ENCODE measurements at regions not wholly inside any gene's neighbourhood (a gene's known extent, or its start where the extent isn't known, plus 50 kb on each side); places are given as distances from the start of the nearest gene placed in this dataset.

DNA sequence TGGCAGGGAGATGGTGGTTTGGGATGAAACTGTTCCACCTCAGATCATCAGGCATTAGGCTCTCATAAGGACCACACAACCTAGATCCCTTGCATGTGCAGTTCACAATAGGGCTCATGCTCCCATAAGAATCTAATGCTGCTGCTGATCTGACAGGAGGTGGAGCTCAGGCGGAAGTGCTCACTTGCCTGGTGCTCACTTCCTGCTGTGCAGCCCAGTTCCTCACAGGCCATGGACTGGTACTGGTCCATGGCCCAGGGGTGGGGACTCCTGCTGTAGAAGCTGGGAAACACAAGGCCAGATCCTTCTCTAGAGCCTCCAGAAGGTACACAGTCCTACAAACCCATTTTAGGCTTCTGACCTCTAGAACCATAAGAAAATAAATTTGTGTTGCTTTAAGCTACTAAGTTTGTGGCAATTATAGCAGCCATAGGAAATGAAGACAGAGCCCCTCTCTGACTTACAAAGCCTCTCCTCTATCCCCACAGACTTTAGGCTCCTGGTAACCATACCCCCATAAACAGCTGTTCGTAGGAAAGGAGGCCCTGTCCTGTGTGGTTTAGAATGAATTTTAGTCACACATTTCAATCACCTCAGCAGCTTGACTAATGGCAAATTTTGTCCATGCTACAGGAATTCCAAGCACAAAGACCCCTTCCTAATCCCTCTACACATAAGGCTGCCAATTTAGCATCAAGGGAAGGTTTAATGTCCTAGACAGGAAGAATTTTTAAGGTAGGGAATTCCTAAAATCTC, 206.1 kb upstream of the PHYHIPL start:
- DNase-seq, result no peak

GRCh38 chr10:58971211-58971610, 205.2 kb upstream of the PHYHIPL start:
- no peak for DNase-seq

- DNase-seq, result no peak
These were observed 204.5 kb upstream of the PHYHIPL start for GRCh38 chr10:58971796-58972491.

DNA sequence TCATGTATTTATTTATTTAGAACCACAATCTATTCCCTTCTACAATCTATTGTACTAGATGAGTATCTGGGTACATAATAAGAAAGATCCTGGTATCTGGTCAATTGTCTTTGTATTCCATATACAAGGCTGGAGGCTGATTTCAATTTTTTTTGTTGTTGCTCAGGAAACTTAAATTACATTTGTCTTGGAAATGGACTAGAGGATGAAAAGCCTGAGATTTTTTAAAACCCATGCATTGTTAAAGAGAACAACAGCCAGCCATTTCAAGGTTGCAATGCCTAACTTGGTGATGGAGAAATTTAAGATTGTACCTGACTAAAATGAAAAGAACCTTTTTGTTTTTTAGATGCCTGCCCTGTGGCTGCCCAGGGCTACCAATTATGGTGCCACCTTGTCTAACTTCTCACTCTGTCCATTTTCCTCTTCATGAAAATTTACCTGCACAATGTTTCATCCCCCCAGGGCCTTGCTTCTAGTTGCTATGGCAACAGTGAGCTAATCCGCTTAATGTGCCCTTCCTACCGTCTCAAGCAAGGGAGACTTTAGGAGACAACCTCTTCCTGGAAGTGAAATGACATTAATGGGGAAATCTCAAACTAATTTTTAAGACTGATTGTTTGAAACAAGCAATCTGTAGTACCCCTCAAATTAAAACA, 203.7 kb upstream of the PHYHIPL start:
- DNase-seq, result no peak

- DNase-seq, result no peak
These were observed 203.2 kb upstream of the PHYHIPL start for GRCh38 chr10:58973235-58973595.

GRCh38 chr10:58976254-58976653, 200.2 kb upstream of the PHYHIPL start:
- no peak for DNase-seq

DNA sequence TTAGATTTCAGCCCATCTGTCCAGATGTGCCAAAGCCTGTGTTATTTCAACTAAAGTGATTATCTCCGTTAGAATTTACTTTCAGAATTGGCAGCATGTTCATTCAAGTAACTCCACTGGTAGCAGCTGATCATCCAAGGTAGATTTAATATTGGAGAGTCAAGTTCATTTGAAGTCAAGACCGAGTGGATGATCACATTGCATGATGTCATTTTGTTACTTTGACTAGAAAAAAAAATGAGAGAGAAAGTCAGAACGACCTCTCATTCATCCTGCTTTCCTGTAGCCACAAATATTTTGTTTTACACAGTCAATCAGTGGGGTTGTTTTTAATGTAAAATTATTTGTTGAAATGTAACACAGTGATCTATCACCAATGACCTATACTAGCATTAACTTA, 196.7 kb upstream of the PHYHIPL start:
- no peak for DNase-seq

DNA sequence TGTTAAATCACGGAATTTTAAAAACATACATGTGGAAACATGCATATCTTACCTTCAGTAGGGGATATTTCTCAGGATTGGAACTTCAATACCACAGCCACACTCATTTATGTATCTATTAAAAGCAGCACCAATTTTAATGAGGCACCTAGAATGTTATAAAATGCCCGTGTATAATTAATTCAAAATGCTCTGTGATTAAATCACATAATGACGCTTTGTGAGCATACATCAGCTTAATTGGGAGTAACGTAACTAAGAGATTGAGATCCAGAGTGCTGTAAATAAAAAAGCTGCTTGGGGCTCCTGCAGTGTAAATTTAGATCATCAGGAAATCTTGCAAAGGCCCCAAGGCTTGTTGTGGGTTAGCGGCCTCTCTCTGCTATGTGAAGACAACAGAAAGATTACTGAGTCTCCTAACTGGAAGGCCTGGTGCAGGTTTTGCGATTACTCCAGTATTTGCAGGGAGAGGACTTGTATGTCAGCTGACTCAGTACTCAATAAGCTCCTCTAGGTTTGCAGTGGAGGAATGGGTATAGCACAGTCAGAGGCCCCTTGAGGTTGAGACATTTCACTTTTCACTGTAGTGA, 195.5 kb upstream of the PHYHIPL start:
- no peak for DNase-seq

- no peak for DNase-seq
These were observed 194.6 kb upstream of the PHYHIPL start for GRCh38 chr10:58981846-58982245.

DNA sequence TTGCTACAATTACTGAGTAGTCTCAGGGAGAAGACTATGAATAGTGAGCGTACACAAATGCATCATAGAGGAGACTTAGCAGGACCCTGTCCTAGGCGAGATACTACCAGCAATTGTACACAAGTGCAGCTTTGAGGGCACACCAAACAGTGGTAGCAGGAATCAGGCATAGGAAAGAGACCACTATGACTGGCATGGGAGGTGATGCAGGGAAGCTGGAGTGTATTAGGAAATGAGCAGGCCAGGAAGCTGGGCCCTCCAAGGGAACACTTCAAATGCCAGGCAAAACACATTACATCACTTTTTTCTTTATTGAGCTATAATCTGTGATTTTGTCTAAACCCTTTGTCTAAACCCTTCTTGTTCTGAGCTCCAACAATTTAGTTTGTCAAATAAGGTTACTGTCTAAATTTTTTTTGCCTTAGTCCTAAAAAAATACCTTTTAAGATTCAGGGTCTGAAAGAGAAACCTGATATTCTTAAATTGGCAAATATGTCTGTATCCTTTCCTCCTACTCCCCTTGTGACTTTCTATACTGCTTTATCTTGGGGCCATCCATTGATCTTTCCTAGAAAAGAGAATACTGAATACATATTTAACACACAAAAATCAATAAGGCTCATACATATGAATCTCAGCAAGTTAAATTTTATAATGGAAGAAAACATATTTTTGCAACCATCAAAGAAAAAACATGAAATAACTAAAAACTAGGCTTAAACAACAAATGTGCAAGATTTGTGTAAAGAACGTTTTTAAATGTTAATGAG, 193.8 kb upstream of the PHYHIPL start:
- no peak for DNase-seq

GRCh38 chr10:58985216-58985615, 191.2 kb upstream of the PHYHIPL start:
- DNase-seq, result no peak

- no peak for DNase-seq
These were observed 186.9 kb upstream of the PHYHIPL start for GRCh38 chr10:58989486-58990039.

DNA sequence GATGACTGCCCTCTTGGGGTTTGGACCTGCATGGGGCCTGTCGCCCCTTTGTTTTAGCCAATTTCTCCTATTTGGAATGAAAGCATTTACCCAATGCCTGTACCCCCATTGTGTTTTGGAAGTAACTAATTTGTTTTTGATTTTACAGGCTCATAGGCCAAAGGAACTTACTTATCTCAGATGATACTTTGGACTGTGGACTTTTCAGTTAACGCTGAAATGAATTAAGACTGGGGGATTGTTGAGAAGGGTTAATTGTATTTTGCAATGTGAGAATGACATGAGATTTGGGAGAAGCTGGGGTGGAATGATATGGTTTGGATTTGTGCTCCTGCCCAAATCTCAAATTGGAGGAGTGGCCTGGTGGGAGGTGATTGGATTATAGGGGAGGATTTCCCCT, 185.8 kb upstream of the PHYHIPL start:
- DNase-seq, result no peak

- no peak for DNase-seq
These were observed 184.6 kb upstream of the PHYHIPL start for GRCh38 chr10:58991856-58992255.

DNA sequence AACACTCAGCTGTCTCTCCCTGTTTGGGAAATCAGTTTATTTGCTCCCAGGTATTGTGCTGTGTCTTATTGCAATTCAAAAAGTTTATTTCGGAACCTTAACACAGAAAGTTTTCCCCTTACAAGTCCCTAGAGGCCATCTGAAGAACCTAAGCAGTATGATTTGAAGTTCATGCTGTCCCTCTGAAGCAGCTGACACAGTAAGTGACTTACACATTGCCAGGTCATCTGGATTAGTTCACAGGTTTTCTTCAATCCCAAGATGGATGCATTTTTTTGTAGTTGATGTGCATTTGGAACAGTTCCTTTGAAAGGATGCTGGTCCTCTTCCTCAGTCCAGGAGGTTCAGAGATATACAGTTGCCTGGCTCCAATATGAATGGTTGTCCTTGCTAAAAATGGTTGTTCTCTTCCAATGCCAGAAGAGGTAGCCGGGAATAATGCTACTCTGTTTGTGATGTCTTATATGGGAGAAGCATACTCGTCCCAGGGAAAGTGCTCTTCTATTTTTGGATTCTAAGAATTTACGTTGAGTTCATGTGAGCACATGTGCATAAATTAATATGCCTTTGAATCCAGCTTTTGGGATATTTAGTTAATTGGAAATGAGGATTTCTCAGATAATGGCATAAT, 183.5 kb upstream of the PHYHIPL start:
- DNase-seq, result no peak

- no peak for DNase-seq
These were observed 182.8 kb upstream of the PHYHIPL start for GRCh38 chr10:58993480-58994221.

DNA sequence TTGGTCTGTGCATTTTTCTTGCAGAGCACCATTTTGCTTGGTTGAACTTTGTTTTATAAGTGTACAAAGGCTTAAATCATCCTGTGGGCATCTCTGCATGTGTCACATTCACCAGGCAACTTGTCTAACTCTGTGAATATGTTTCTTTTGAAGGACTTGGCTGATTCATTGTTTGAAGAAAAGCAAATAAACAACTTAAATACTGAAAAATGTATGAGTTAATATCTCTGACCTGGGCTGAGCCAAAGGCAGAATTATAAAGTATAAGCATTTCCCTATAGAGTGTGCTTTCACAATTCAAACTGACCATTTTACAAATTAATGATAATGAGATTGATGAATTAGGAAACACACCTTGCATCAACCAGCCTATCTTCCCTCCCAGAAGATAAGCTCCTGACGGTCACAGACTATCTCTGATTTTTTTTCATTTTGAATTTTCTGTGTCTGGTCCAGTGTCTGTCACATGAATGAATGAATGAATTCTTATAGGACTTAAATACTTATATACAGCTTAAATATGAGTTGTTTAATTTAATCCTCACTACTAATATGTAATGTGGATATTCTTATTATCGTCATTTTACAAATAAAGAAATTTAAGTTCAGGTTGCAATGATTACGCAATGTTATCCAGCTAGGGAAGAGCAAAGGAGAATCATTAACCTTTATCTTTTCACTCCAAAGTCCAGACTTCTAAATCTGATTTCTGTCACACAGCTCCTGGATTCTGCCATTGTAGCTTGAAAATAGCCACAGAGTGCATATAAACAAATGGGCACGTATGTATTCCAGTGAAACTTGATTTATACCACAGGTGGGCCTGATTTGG, 182.0 kb upstream of the PHYHIPL start:
- DNase-seq, result no peak

DNA sequence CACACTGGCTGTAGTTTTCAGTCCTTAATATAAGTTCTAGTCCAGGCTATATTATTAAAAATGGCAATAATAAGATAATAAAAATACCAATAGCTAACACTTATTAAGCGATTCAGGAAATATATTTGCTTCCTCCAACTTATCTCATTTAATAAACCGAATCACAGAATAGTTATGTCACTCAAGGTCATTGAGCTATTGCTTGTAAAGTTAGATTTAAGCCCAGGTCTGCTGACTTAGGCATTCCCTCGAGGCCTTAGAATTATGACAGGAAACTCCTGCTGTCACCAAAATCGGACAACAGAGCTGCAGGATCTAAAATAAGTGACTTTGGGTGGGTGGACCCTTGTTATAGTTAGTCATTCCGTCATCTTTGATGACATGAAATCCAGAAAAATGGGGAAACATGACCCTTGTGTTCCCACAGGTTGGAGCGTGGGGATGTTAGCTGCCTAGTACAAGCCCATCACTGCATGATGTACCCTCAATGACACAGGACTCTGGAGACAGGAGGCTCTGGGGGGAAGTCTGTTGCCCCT, 181.3 kb upstream of the PHYHIPL start:
- no peak for DNase-seq

- DNase-seq, result no peak
These were observed 180.4 kb upstream of the PHYHIPL start for GRCh38 chr10:58996063-58996462.
